DMS 273 treated with DMSO at 0.1 percent for 48 hours (cell line): ENCODE measurements at regions not wholly inside any gene's neighbourhood (a gene's known extent, or its start where the extent isn't known, plus 50 kb on each side); places are given as distances from the start of the nearest gene placed in this dataset.

ENCODE experiments used
- DNase-seq: peaks from one replicate; lab custom pipeline; 2025; lab: John Stamatoyannopoulos, UW

- no peak for DNase-seq
Measured at GRCh38 chr3:153073636-153074035, 88.4 kb upstream of the RAP2B start.

GRCh38 chr3:153078826-153079225 is 83.2 kb upstream of the RAP2B start:
- DNase-seq, result no peak

DNA sequence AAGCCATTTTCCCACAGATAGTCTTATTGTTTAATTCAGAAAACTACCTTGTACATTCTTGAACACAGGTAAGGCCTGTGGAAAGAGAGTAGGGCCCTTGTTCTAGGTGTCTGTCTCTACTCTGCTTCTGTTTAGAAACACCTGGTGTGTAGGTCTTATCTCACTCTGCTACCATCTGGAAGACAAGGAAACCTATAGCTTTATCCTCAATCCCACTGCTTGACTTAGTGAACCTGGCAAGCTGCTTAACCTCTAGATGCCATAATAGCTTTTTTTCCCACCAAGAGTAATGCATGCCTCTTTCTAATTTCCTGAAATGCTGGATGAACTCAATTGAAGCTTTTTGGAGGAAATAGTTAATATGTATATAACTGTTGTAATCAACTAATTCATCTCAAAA is 82.6 kb upstream of the RAP2B start:
- DNase-seq, result no peak

GRCh38 chr3:153080778-153081240 is 81.2 kb upstream of the RAP2B start:
- no peak for DNase-seq

DNA sequence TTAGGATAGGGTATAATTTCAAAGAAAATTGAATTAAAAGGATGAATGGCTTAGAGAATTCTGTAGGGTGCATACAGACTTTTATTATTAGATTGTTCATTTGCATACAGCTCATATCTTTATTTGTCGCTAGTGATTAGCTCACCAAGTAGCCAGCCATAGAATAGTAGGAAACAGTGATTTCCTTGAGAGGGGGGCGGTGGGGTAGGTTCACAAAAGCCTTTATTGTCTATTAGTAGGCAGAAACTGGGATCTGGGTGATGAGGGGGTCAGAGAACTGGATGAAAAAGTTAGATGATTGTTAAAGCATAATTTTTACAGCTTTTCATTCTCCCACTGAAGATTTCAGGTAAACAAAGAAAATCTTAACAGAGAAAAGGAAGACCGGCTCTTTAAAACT is 77.6 kb upstream of the RAP2B start:
- DNase-seq, result no peak

DNA sequence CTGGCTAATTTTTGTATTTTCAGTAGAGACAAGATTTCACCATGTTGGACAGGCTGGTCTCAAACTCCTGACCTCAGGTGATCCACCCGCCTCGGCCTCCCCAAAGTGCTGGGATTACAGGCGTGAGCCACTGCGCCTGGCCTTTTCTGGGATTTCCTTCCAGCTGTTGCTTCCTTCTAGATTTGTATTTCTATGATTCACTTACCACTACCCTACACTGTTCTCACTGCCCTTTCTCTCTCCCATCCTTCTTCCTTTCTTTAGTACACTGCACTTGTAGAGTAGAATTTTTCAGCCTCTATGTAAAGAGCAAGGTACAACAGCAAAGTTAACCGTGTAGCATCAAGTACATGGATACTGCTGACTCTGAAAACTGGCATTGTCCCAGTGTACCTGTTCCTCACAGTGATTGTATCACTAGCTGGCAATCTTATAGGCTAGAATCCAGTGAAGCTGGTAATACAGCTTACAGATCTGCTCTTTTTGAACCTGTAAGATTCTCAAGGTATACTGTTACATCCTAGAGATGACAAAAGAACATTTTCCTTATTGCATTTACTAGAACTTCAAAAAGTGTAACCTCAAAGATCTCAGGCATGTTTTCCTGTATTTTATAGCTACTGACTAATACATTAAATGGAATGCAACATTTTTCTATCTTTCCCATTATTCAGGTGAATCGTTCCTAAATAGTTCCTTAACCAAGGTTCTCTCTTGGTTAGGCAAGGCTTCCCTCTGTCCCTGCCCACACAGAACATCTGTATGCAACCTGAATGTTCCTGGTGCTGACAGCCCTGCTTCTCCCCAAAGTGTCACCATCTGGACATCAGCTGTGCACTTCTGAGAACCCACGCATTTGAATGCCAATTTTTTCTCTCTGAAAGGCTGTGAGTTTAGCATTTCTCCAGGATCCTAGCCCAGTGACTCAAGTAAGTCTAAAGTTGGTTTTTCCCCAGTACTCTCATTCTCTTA is 74.1 kb upstream of the RAP2B start:
- DNase-seq, result no peak

- no peak for DNase-seq
Measured at GRCh38 chr3:153089620-153090019, 72.4 kb upstream of the RAP2B start.

- no peak for DNase-seq
Measured at GRCh38 chr3:153090973-153091372, 71.1 kb upstream of the RAP2B start.

GRCh38 chr3:153093629-153094028 is 68.4 kb upstream of the RAP2B start:
- DNase-seq, result no peak

GRCh38 chr3:153094386-153094785 is 67.6 kb upstream of the RAP2B start:
- DNase-seq, result no peak

- DNase-seq, result no peak
Measured at GRCh38 chr3:153095441-153095840, 66.6 kb upstream of the RAP2B start.

DNA sequence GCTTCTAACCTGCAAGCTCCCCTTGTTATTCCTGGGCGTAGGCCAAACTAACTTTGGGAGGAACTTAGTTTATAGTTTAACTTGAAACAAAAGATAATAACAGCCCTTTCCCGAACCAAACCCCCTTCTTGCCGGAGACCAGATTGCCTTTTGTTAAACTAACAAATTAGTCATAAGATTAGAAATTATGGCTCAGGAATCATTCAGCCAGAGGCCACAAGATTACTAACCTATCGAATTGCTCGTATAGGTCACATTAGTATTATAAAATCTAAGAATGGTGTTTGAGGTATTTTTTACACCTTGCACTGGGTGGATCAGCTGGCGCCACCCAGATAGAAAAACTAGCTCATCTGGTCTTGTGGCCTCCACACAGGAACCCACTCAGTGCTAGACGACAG is 65.3 kb upstream of the RAP2B start:
- no peak for DNase-seq

DNA sequence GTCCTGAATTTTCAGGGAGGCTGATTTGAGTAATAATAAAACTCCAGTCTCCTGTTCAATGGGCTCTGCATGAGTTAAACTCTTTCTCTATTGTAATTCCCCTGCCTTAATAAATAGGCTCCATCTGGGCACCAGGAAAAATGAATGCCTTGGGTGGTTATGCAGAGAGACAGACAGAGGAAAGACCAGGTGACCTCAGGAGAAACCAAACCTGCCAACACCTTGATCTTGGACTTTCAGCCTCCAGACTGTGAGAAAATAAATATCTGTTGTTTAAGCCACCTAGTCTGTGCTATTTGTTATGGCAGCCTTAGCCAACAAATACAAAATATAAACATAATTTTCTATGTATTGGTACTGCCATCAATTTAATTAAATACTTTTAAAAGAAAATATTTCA is 64.8 kb upstream of the RAP2B start:
- DNase-seq, result no peak

GRCh38 chr3:153099131-153099530 is 62.9 kb upstream of the RAP2B start:
- DNase-seq, result no peak

DNA sequence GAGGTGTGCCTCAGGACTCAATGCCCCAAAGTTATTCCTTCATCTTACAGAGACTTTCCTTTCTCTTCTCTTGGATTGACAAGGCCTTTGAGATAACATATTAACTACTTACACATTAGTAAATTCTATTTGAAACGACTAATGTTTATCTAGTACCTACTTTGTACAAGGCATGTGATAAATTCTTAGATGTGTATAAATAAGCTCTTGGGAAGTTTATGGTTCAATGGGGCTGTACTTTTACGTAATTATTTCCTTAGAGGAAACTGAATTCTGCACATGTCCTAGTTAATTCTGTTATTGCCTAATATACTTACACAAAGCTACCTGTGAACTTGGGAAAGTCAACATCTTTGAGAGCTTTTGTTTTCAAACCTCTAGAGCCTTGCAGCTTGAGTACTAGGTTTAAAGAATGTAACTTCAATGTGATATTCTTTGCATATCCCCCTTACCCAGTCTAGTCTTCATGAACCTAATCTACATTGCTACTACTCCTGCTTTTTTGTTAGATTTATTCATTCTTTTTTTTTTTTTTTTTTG is 58.5 kb upstream of the RAP2B start:
- DNase-seq, result no peak

DNA sequence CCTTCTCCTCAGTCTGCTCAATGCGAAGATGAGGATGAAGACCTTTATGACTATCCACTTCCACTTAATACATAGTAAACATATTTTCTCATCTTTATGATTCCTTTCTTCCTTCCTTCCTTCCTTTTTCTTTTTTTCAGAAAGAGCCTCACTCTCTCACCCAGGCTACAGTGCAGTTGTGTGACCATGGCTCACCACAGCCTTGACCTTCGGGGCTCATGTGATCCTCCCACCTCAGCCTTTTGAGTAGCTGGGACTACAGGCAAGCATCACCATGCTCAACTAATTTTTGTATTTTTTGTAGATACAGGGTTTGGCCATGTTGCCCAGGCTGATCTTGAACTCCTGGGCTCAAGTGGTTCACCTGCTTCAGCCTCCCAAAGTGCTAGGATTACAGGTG is 52.0 kb upstream of the RAP2B start:
- no peak for DNase-seq

DNA sequence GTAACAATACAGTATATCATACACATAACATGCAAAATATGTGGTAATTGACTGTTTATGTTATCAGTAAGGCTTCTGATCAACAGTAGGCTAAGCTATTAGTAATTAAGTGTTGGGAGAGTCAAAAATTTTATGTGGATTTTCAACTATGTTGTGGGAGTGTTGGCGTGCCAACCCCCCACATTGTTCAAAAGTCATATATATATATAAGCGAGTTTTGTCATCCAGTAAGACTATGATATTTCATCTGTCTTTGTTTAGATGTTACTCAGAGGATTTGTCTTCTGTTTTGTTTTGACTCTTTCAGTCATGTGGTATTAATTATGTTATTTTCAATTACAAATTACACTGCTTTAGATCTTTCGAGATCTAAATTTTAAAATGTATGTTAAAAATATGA is 51.0 kb upstream of the RAP2B start:
- DNase-seq, result no peak
